PC-3 (cell line): ENCODE measurements at regions not wholly inside any gene's neighbourhood (a gene's known extent, or its start where the extent isn't known, plus 50 kb on each side); places are given as distances from the start of the nearest gene placed in this dataset.

Experiments used
- ATAC-seq: fragments of 200-7000 bp; cut with Tn5 transposase; 2 replicates; pipeline ENCODE4 v1.9.1; 2020; ENCODE audit warnings: mild to moderate bottlenecking, moderate library complexity
- BruUV-seq: library from RNA; stranded (reverse); fragments of 400-500 nt; replicated peaks from 2 replicates; lab custom pipeline; 2021; lab: Mats Ljungman, UMichigan
- CTCF ChIA-PET: fragments of 300-600 bp; sonication (Branson Sonifier 250); formaldehyde crosslinking; loops from one replicate; lab custom pipeline; 2022; ENCODE audit warnings: antibody characterized with exemption; lab: Charles Lee
- POLR2A ChIA-PET: fragments of 300-600 bp; sonication (Branson Sonifier 250); formaldehyde crosslinking; loops from one replicate; lab custom pipeline; 2022; ENCODE audit warnings: antibody characterized with exemption; ENCODE audit not compliant: unreplicated experiment; lab: Charles Lee
- DNase-seq: peaks from one replicate; pipeline ENCODE4 v3.0.0-alpha.2; 2015
- H2AFZ ChIP-seq: fragments of 300-600 bp; sonication (generic); 2 replicates; pipeline ENCODE4 v1.6.0; 2016; ENCODE audit warnings: antibody characterized with exemption, low read length
- H3F3A ChIP-seq: fragments of 300-600 bp; sonication (generic); one replicate; pipeline ENCODE4 v1.6.0; 2017; ENCODE audit warnings: antibody characterized with exemption, low read length, control low read depth, mild to moderate bottlenecking; ENCODE audit not compliant: unreplicated experiment
- H3K27ac ChIP-seq: fragments of 300-600 bp; sonication (generic); 2 replicates; pipeline ENCODE4 v1.5.1; 2016; ENCODE audit warnings: mild to moderate bottlenecking, low read length
- H3K27me3 ChIP-seq: fragments of 300-600 bp; sonication (generic); 2 replicates; pipeline ENCODE4 v1.6.1; 2016; ENCODE audit warnings: low read length, mixed read lengths
- H3K36me3 ChIP-seq: fragments of 300-600 bp; sonication (generic); 2 replicates; pipeline ENCODE4 v1.6.1; 2016; ENCODE audit warnings: low read depth, mixed run types, low read length, mixed read lengths
- H3K4me1 ChIP-seq: fragments of 300-600 bp; sonication (generic); 2 replicates; pipeline ENCODE4 v1.5.1; 2016; ENCODE audit warnings: low read length; ENCODE audit not compliant: insufficient read depth
- H3K4me2 ChIP-seq: fragments of 300-600 bp; sonication (generic); 2 replicates; pipeline ENCODE4 v1.6.0; 2016; ENCODE audit warnings: low read length
- H3K4me3 ChIP-seq: fragments of 300-600 bp; sonication (generic); 2 replicates; pipeline ENCODE4 v1.5.1; 2016; ENCODE audit warnings: mild to moderate bottlenecking, low read length, mixed read lengths
- H3K79me2 ChIP-seq: fragments of 300-600 bp; sonication (generic); 2 replicates; pipeline ENCODE4 v1.6.1; 2017; ENCODE audit warnings: low read length, mixed read lengths
- H3K9ac ChIP-seq: fragments of 300-600 bp; sonication (generic); 2 replicates; pipeline ENCODE4 v1.6.0; 2016; ENCODE audit warnings: mild to moderate bottlenecking, low read length
- H3K9me2 ChIP-seq: fragments of 300-600 bp; sonication (generic); replicated peaks from 2 replicates; pipeline ENCODE4 v1.6.1; 2016; ENCODE audit warnings: mixed run types, low read length, mixed read lengths
- H3K9me3 ChIP-seq: fragments of 300-600 bp; sonication (generic); 2 replicates; pipeline ENCODE4 v1.6.1; 2016; ENCODE audit warnings: low read length, mixed read lengths
- H4K20me1 ChIP-seq: fragments of 300-600 bp; sonication (generic); 2 replicates; pipeline ENCODE4 v1.6.1; 2016; ENCODE audit warnings: low read length, mixed read lengths
- EZH2 ChIP-seq: fragments of 300-600 bp; sonication (generic); IDR thresholded peaks from one replicate; pipeline ENCODE4 v1.6.1; 2017; ENCODE audit warnings: antibody characterized with exemption, mild to moderate bottlenecking, low read length; ENCODE audit not compliant: unreplicated experiment
- EZH2phosphoT487 ChIP-seq: fragments of 300-600 bp; sonication (generic); IDR thresholded peaks from 2 replicates; pipeline ENCODE4 v1.6.1; 2018; ENCODE audit warnings: mild to moderate bottlenecking, antibody characterized with exemption, low read length, borderline replicate concordance
- intact Hi-C: fragments of 100-400 bp; cut with micrococcal nuclease; formaldehyde crosslinking; loops from 2 replicates; pipeline ENCODE4 v1.9.0; 2023
- TF ChIP-seq, protein P1 (sequence below): fragments of 300-600 bp; sonication (generic); conservative IDR thresholded peaks from 2 replicates; pipeline ENCODE4 v1.5.1; 2017; ENCODE audit warnings: antibody characterized with exemption, low read depth, mild to moderate bottlenecking, low read length

DNA sequence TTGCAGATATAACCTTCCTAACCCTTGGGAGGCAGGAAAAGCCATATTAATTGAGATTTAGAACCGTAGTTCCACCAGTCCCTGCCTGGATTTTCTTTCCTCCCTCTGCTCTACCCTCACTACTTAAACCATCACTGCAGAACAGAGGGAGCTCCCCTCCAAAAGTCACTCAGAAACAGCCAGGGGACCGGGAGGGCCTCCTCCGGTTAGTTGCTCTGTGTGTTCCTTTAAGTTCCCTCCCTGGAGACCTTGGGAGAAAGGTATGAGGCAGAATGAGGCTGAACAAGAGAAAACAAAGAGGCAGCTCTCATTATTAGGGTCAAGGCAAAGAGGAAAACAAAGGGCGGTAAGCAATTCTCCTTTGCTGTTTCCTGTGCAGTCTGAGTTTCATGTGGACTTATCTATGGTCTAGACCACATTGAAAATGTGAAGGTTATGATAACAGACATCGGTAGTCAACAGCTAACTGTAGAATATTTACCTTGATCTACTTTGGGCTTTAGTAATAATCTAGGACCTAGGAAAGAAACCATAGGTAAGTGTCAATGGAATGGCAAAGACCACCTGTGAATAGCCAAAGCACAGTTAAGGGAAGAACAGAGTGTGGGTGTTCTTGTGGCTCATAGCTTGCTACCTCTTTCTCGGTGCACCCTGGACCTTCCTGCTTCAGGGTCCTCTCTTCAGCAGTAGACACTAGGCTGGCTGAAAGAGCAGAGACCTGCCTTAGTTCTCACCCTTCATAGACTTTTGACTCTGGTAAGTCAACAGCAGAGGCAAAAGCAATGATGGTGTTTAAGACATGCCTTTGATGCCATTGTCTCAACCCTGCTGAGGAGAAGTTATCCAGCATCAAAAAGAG lies 250.9 kb upstream of the CITED2 start:
- TF ChIP-seq, protein P1, sequence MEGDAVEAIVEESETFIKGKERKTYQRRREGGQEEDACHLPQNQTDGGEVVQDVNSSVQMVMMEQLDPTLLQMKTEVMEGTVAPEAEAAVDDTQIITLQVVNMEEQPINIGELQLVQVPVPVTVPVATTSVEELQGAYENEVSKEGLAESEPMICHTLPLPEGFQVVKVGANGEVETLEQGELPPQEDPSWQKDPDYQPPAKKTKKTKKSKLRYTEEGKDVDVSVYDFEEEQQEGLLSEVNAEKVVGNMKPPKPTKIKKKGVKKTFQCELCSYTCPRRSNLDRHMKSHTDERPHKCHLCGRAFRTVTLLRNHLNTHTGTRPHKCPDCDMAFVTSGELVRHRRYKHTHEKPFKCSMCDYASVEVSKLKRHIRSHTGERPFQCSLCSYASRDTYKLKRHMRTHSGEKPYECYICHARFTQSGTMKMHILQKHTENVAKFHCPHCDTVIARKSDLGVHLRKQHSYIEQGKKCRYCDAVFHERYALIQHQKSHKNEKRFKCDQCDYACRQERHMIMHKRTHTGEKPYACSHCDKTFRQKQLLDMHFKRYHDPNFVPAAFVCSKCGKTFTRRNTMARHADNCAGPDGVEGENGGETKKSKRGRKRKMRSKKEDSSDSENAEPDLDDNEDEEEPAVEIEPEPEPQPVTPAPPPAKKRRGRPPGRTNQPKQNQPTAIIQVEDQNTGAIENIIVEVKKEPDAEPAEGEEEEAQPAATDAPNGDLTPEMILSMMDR = no peak
- TF ChIP-seq EZH2phosphoT487 (no peak), EZH2 (no peak)
- H3K36me3 ChIP-seq = no peaks in the 10 kb centered on the region
- H3K27me3 ChIP-seq = no peaks in the 10 kb centered on the region
- no peaks in the 10 kb centered on the region for H3F3A ChIP-seq
- H3K4me2 ChIP-seq = no peak overlapping the region
- CTCF ChIA-PET = no interaction called here
- no peak overlapping the region for H3K4me3 ChIP-seq
- ATAC-seq (no peak), DNase-seq (no peak)
- no peak overlapping the region for H3K9ac ChIP-seq
- no peaks in the 10 kb centered on the region for H3K4me1 ChIP-seq
- H3K27ac ChIP-seq = no peak overlapping the region
- no peaks in the 10 kb centered on the region for H3K79me2 ChIP-seq
- H3K9me2 ChIP-seq = no peaks in the 10 kb centered on the region
- POLR2A ChIA-PET = no interaction called here
- H2AFZ ChIP-seq = no peak overlapping the region
- no peaks in the 10 kb centered on the region for H4K20me1 ChIP-seq
- no TSS peak for BruUV-seq
- H3K9me3 ChIP-seq = no peaks in the 10 kb centered on the region
- intact Hi-C loops = no loop called here

GRCh38 chr6:139623372-139623771 lies 248.9 kb upstream of the CITED2 start:
- no peak for ATAC-seq
- Histone ChIP-seq H3K4me3 (no peak overlapping the region), H3K36me3 (no peaks in the 10 kb centered on the region), H3K4me1 (no peaks in the 10 kb centered on the region), H3K4me2 (no peak overlapping the region), H3F3A (no peaks in the 10 kb centered on the region), H3K9ac (no peak overlapping the region), H3K27me3 (no peaks in the 10 kb centered on the region), H2AFZ (no peak overlapping the region), H3K9me2 (no peaks in the 10 kb centered on the region), H4K20me1 (no peaks in the 10 kb centered on the region), H3K79me2 (no peaks in the 10 kb centered on the region), H3K9me3 (no peaks in the 10 kb centered on the region), H3K27ac (no peak overlapping the region)
- CTCF ChIA-PET = no interaction called here
- intact Hi-C loops = no loop called here
- POLR2A ChIA-PET = no interaction called here
- TF ChIP-seq, protein P1 = no peak
- TF ChIP-seq EZH2phosphoT487 = no peak
- TF ChIP-seq EZH2 = no peak
- DNase-seq = no peak
- BruUV-seq = no TSS peak

- no peaks in the 10 kb centered on the region for H3K27me3 ChIP-seq
- H3K36me3 ChIP-seq = no peaks in the 10 kb centered on the region
- POLR2A ChIA-PET = no interaction called here
- no peak overlapping the region for H3K4me2 ChIP-seq
- no peak for ATAC-seq
- H3K79me2 ChIP-seq = no peaks in the 10 kb centered on the region
- H3K4me3 ChIP-seq = no peak overlapping the region
- no peaks in the 10 kb centered on the region for H4K20me1 ChIP-seq
- H3F3A ChIP-seq = no peaks in the 10 kb centered on the region
- H3K4me1 ChIP-seq = no peaks in the 10 kb centered on the region
- H3K9me3 ChIP-seq = no peaks in the 10 kb centered on the region
- H2AFZ ChIP-seq = no peak overlapping the region
- H3K9me2 ChIP-seq = no peaks in the 10 kb centered on the region
- H3K9ac ChIP-seq = no peak overlapping the region
- no peak for TF ChIP-seq EZH2phosphoT487
- TF ChIP-seq EZH2 = no peak
- TF ChIP-seq, protein P1 = no peak
- intact Hi-C loops = no loop called here
- no TSS peak for BruUV-seq
- H3K27ac ChIP-seq = no peak overlapping the region
- no peak for DNase-seq
- CTCF ChIA-PET = no interaction called here
Measured at GRCh38 chr6:139613496-139613895, 239.0 kb upstream of the CITED2 start.
